HEK293 (cell line): ENCODE measurements at regions not wholly inside any gene's neighbourhood (a gene's known extent, or its start where the extent isn't known, plus 50 kb on each side); places are given as distances from the start of the nearest gene placed in this dataset.

ENCODE experiments used
- TCF7L2 ChIP-seq: IDR thresholded peaks from 2 replicates; pipeline ENCODE4 v1.6.1; 2011; ENCODE audit warnings: low read depth, mild to moderate bottlenecking, inconsistent platforms, low read length, moderate library complexity, borderline replicate concordance
- ZBTB17 ChIP-seq: fragments of 450-650 bp; formaldehyde crosslinking; IDR thresholded peaks from 2 replicates; pipeline ENCODE4 v1.5.1; 2016; ENCODE audit warnings: missing biosample characterization, missing genetic modification characterization
- ZBTB21 ChIP-seq: fragments of 450-650 bp; formaldehyde crosslinking; IDR thresholded peaks from 2 replicates; pipeline ENCODE4 v1.5.1; 2017; ENCODE audit warnings: missing biosample characterization, missing genetic modification characterization
- ZFP3 ChIP-seq: fragments of 450-650 bp; formaldehyde crosslinking; IDR thresholded peaks from 2 replicates; pipeline ENCODE4 v1.5.1; 2016; ENCODE audit warnings: low read depth, missing biosample characterization, missing genetic modification characterization
- ZNF626 ChIP-seq: fragments of 450-650 bp; sonication (Bioruptor Pico); formaldehyde crosslinking; IDR thresholded peaks from 2 replicates; pipeline ENCODE4 v1.5.1; 2018; ENCODE audit warnings: missing biosample characterization, missing genetic modification characterization, inconsistent platforms
- ZNF785 ChIP-seq: fragments of 450-650 bp; formaldehyde crosslinking; IDR thresholded peaks from 2 replicates; pipeline ENCODE4 v1.5.1; 2016; ENCODE audit warnings: missing biosample characterization, missing genetic modification characterization
- TF ChIP-seq, protein P1 (sequence below): fragments of 450-650 bp; formaldehyde crosslinking; IDR thresholded peaks from 2 replicates; pipeline ENCODE4 v1.5.1; 2016; ENCODE audit warnings: missing biosample characterization, missing genetic modification characterization

DNA sequence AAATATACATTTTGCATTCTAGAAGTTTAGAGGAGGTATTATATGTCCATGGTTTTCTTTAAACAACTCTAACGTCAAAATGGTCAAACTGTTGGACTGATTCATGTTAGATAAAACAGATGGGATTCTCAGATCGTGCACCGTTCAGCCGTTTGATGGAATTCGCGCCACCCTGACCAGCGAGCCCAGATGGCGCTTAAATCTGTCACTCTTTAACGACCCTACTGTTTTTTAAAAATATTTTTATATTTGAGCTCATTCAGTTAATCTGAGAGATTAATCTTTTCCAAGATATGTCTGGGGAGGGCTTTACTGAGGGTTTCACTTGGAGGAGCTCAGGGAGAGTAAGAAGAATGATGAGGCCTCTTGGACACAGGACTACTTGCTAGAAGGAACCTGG is 164.4 kb downstream of the TM9SF2 start:
- TF ChIP-seq, protein P1, sequence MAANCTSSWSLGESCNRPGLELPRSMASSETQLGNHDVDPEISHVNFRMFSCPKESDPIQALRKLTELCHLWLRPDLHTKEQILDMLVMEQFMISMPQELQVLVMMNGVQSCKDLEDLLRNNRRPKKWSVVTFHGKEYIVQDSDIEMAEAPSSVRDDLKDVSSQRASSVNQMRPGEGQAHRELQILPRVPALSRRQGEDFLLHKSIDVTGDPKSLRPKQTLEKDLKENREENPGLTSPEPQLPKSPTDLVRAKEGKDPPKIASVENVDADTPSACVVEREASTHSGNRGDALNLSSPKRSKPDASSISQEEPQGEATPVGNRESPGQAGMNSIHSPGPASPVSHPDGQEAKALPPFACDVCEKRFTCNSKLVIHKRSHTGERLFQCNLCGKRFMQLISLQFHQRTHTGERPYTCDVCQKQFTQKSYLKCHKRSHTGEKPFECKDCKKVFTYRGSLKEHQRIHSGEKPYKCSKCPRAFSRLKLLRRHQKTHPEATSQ = no peak
- TF ChIP-seq ZBTB21 = no peak
- TF ChIP-seq ZBTB17 = no peak
- TF ChIP-seq TCF7L2 = no peak
- TF ChIP-seq ZNF626 = no peak
- no peak for TF ChIP-seq ZNF785 (tag by site-specific recombination)
- TF ChIP-seq ZFP3 (tag by site-specific recombination) = no peak
